Hepatocyte (in vitro differentiated cells): ENCODE measurements at regions not wholly inside any gene's neighbourhood (a gene's known extent, or its start where the extent isn't known, plus 50 kb on each side); places are given as distances from the start of the nearest gene placed in this dataset.
A peak's percentile ranks its signal among the peaks of the same experiment; 100 is the strongest.

Experiments used
- DNase-seq: peaks from one replicate; pipeline ENCODE4 v3.0.0-alpha.2; 2016; ENCODE audit warnings: low spot score
- H2AFZ ChIP-seq: fragments of 200-600 bp; sonication (generic); 2 replicates; pipeline ENCODE4 v1.6.0; 2016; ENCODE audit warnings: antibody characterized with exemption, mild to moderate bottlenecking
- H3K27ac ChIP-seq: fragments of 200-600 bp; sonication (generic); 2 replicates; pipeline ENCODE4 v1.5.1; 2016; ENCODE audit warnings: mild to moderate bottlenecking
- H3K27me3 ChIP-seq: fragments of 200-600 bp; sonication (generic); 2 replicates; pipeline ENCODE4 v1.6.1; 2016
- H3K36me3 ChIP-seq: fragments of 200-600 bp; sonication (generic); replicated peaks from 2 replicates; pipeline ENCODE4 v1.5.1; 2016; ENCODE audit warnings: low read depth; ENCODE audit not compliant: insufficient read depth
- H3K4me1 ChIP-seq: fragments of 200-600 bp; sonication (generic); 2 replicates; pipeline ENCODE4 v1.5.1; 2016; ENCODE audit warnings: mild to moderate bottlenecking, moderate library complexity; ENCODE audit not compliant: insufficient read depth
- H3K4me2 ChIP-seq: fragments of 200-600 bp; sonication (generic); 2 replicates; pipeline ENCODE4 v1.6.0; 2016
- H3K4me3 ChIP-seq: fragments of 200-600 bp; sonication (generic); 2 replicates; pipeline ENCODE4 v1.5.1; 2016; ENCODE audit warnings: mild to moderate bottlenecking
- H3K79me2 ChIP-seq: fragments of 200-600 bp; sonication (generic); 2 replicates; pipeline ENCODE4 v1.6.0; 2017; ENCODE audit warnings: mild to moderate bottlenecking
- H3K9me2 ChIP-seq: fragments of 200-600 bp; sonication (generic); replicated peaks from 2 replicates; pipeline ENCODE4 v1.6.0; 2017; ENCODE audit warnings: mild to moderate bottlenecking; ENCODE audit not compliant: insufficient read depth
- H3K9me3 ChIP-seq: fragments of 200-600 bp; sonication (generic); 2 replicates; pipeline ENCODE4 v1.5.1; 2016; ENCODE audit warnings: low read depth, mild to moderate bottlenecking
- H4K20me1 ChIP-seq: fragments of 200-600 bp; sonication (generic); 2 replicates; pipeline ENCODE4 v1.6.0; 2016; ENCODE audit warnings: mild to moderate bottlenecking; ENCODE audit not compliant: insufficient read depth, poor library complexity, severe bottlenecking
- EZH2 ChIP-seq: fragments of 200-600 bp; sonication (generic); IDR thresholded peaks from 2 replicates; pipeline ENCODE4 v1.6.1; 2016; ENCODE audit warnings: antibody characterized with exemption, mild to moderate bottlenecking, borderline replicate concordance
- EZH2phosphoT487 ChIP-seq: fragments of 200-600 bp; sonication (generic); IDR thresholded peaks from one replicate; pipeline ENCODE4 v1.6.1; 2018; ENCODE audit warnings: antibody characterized with exemption, mild to moderate bottlenecking, low read depth, moderate library complexity; ENCODE audit not compliant: unreplicated experiment, severe bottlenecking
- WGBS: methylation state at CpG from one replicate; pipeline ENCODE4 v1.1.6; 2016; ENCODE audit warnings: low lambda C conversion rate; ENCODE audit errors: missing lambda C conversion rate; 5-methylcytosine and 5-hydroxymethylcytosine counted together
- TF ChIP-seq, protein P1 (sequence below): fragments of 200-600 bp; sonication (generic); IDR thresholded peaks from 2 replicates; pipeline ENCODE4 v1.5.1; 2016; ENCODE audit warnings: antibody characterized with exemption, mild to moderate bottlenecking; ENCODE audit not compliant: poor library complexity

DNA sequence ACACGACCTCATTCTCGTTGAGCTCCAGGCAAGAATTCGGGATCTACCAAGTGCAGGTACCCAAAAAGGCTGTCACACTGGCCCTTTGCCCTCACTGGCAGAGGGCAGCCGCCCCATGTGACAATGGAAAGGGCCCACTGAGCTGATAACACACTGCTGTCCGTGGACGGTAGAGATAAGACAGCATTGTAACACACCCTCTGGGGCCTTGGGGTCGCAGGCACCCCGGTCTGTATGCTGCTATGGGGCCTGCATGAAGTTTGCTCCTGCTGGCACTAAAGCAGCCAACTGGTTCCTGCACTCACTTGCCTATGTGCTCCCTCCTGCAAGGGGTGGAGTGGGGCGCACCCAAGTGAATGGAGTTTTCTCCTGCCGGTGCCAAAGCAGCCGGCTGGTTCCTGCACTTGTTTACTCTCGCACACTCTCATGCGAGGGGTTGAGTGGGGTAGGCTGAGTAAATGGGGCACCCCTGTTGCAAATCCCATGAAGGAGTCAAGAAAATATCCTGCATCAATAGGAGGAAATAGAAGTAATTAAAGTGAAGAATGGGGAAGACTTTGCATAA is 477.9 kb downstream of the ATP23 start:
- no peak overlapping the region for H3K4me2 ChIP-seq
- no peaks in the 10 kb centered on the region for H3K36me3 ChIP-seq
- TF ChIP-seq, protein P1, sequence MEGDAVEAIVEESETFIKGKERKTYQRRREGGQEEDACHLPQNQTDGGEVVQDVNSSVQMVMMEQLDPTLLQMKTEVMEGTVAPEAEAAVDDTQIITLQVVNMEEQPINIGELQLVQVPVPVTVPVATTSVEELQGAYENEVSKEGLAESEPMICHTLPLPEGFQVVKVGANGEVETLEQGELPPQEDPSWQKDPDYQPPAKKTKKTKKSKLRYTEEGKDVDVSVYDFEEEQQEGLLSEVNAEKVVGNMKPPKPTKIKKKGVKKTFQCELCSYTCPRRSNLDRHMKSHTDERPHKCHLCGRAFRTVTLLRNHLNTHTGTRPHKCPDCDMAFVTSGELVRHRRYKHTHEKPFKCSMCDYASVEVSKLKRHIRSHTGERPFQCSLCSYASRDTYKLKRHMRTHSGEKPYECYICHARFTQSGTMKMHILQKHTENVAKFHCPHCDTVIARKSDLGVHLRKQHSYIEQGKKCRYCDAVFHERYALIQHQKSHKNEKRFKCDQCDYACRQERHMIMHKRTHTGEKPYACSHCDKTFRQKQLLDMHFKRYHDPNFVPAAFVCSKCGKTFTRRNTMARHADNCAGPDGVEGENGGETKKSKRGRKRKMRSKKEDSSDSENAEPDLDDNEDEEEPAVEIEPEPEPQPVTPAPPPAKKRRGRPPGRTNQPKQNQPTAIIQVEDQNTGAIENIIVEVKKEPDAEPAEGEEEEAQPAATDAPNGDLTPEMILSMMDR: no peak
- TF ChIP-seq EZH2phosphoT487 (no peak), EZH2 (no peak)
- no peak overlapping the region for H3K27ac ChIP-seq
- no peaks in the 10 kb centered on the region for H3K79me2 ChIP-seq
- WGBS: 84% methylated on average over 13 of the region's 13 CpGs
- H3K9me2 ChIP-seq: no peaks in the 10 kb centered on the region
- no peaks in the 10 kb centered on the region for H3K27me3 ChIP-seq
- no peaks in the 10 kb centered on the region for H3K9me3 ChIP-seq
- no peaks in the 10 kb centered on the region for H4K20me1 ChIP-seq
- no peak overlapping the region for H2AFZ ChIP-seq
- no peak overlapping the region for H3K4me3 ChIP-seq
- peaks cover 34% of the 10 kb centered on the region for H3K4me1 ChIP-seq
- no peak for DNase-seq

GRCh38 chr12:58419905-58420304 is 478.5 kb downstream of the ATP23 start:
- Histone ChIP-seq H3K9me2 (no peaks in the 10 kb centered on the region), H3K9me3 (no peaks in the 10 kb centered on the region), H3K4me3 (no peak overlapping the region), H3K79me2 (no peaks in the 10 kb centered on the region), H3K4me2 (no peak overlapping the region), H4K20me1 (no peaks in the 10 kb centered on the region), H3K27me3 (no peaks in the 10 kb centered on the region), H2AFZ (no peak overlapping the region), H3K4me1 (peaks cover 34% of the 10 kb centered on the region), H3K36me3 (no peaks in the 10 kb centered on the region), H3K27ac (peak overlapping the region; percentile 0)
- 46% methylated on average over 1 of the region's 1 CpG for WGBS
- TF ChIP-seq EZH2: no peak
- DNase-seq: no peak

GRCh38 chr12:58420503-58420902 is 479.1 kb downstream of the ATP23 start:
- no peaks in the 10 kb centered on the region for H3K9me3 ChIP-seq
- H3K4me3 ChIP-seq: no peak overlapping the region
- H3K27ac ChIP-seq: peak overlapping the region; percentile 0
- no peak overlapping the region for H3K4me2 ChIP-seq
- H3K36me3 ChIP-seq: no peaks in the 10 kb centered on the region
- peaks cover 33% of the 10 kb centered on the region for H3K4me1 ChIP-seq
- 69% methylated on average over 4 of the region's 4 CpGs for WGBS
- TF ChIP-seq, protein P1: no peak
- TF ChIP-seq EZH2phosphoT487 (no peak), EZH2 (no peak)
- no peak for DNase-seq
- H4K20me1 ChIP-seq: no peaks in the 10 kb centered on the region
- no peak overlapping the region for H2AFZ ChIP-seq
- no peaks in the 10 kb centered on the region for H3K9me2 ChIP-seq
- no peaks in the 10 kb centered on the region for H3K27me3 ChIP-seq
- H3K79me2 ChIP-seq: no peaks in the 10 kb centered on the region

- H3K9me2 ChIP-seq: no peaks in the 10 kb centered on the region
- no peaks in the 10 kb centered on the region for H4K20me1 ChIP-seq
- H2AFZ ChIP-seq: no peak overlapping the region
- no peak for DNase-seq
- no peak overlapping the region for H3K4me2 ChIP-seq
- H3K79me2 ChIP-seq: no peaks in the 10 kb centered on the region
- no peak overlapping the region for H3K27ac ChIP-seq
- H3K4me3 ChIP-seq: no peak overlapping the region
- H3K27me3 ChIP-seq: no peaks in the 10 kb centered on the region
- WGBS: 81% methylated on average over 3 of the region's 3 CpGs
- H3K4me1 ChIP-seq: peaks cover 40% of the 10 kb centered on the region
- TF ChIP-seq EZH2phosphoT487: no peak
- TF ChIP-seq, protein P1: no peak
- TF ChIP-seq EZH2: no peak
- H3K9me3 ChIP-seq: no peaks in the 10 kb centered on the region
- H3K36me3 ChIP-seq: no peaks in the 10 kb centered on the region
Observed at GRCh38 chr12:58421990-58422389, 480.6 kb downstream of the ATP23 start.
